Nephron (organoid): ENCODE measurements at regions not wholly inside any gene's neighbourhood (a gene's known extent, or its start where the extent isn't known, plus 50 kb on each side); places are given as distances from the start of the nearest gene placed in this dataset.
A peak's percentile ranks its signal among the peaks of the same experiment; 100 is the strongest.

ENCODE experiments used
- H3K27ac Mint-ChIP-seq, 3 experiments: 2 replicates each; pipeline ENCODE4 v1.8.0; 2020; ENCODE audit warnings: mixed read lengths in 3 of 3, mild to moderate bottlenecking in 2 of 3, moderate library complexity in 1 of 3
- H3K27me3 Mint-ChIP-seq: 2 replicates; pipeline ENCODE4 v1.8.0; 2021; ENCODE audit warnings: low read depth, mild to moderate bottlenecking, moderate library complexity, mixed read lengths
- H3K36me3 Mint-ChIP-seq: 2 replicates; pipeline ENCODE4 v1.8.0; 2020; ENCODE audit warnings: low read depth, mixed read lengths
- H3K4me1 Mint-ChIP-seq: 2 replicates; pipeline ENCODE4 v1.8.0; 2020; ENCODE audit warnings: mixed read lengths
- H3K4me3 Mint-ChIP-seq, 3 experiments: 2 replicates each; pipeline ENCODE4 v1.8.0; 2020; ENCODE audit warnings: mild to moderate bottlenecking in 3 of 3, mixed read lengths in 3 of 3, moderate library complexity in 2 of 3
- H3K9me3 Mint-ChIP-seq: 2 replicates; pipeline ENCODE4 v1.8.0; 2020; ENCODE audit warnings: mixed read lengths
- TF ChIP-seq, protein P1 (sequence below), 3 experiments: fragments of 200-600 bp; sonication (generic); IDR thresholded peaks; one replicate each; pipeline ENCODE4 v1.5.0; 2021; ENCODE audit warnings: antibody characterized with exemption in 3 of 3; ENCODE audit not compliant: unreplicated experiment in 3 of 3

GRCh38 chr12:76277480-76277879 is 70.7 kb downstream of the BBS10 start:
- TF ChIP-seq, protein P1, sequence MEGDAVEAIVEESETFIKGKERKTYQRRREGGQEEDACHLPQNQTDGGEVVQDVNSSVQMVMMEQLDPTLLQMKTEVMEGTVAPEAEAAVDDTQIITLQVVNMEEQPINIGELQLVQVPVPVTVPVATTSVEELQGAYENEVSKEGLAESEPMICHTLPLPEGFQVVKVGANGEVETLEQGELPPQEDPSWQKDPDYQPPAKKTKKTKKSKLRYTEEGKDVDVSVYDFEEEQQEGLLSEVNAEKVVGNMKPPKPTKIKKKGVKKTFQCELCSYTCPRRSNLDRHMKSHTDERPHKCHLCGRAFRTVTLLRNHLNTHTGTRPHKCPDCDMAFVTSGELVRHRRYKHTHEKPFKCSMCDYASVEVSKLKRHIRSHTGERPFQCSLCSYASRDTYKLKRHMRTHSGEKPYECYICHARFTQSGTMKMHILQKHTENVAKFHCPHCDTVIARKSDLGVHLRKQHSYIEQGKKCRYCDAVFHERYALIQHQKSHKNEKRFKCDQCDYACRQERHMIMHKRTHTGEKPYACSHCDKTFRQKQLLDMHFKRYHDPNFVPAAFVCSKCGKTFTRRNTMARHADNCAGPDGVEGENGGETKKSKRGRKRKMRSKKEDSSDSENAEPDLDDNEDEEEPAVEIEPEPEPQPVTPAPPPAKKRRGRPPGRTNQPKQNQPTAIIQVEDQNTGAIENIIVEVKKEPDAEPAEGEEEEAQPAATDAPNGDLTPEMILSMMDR (IDR thresholded peaks at IDR 0.05; ENCODE audit: unreplicated experiment in 3 of 3), result no peak
- Mint-ChIP-seq H3K27ac (no peak overlapping the region), H3K4me3 (no peak overlapping the region), H3K9me3 (no peaks in the 10 kb centered on the region), H3K27me3 (peaks cover 5% of the 10 kb centered on the region), H3K36me3 (no peaks in the 10 kb centered on the region), H3K4me1 (peaks cover 6% of the 10 kb centered on the region)

- Mint-ChIP-seq H3K27me3 (peaks cover 5% of the 10 kb centered on the region), H3K4me1 (peaks cover 6% of the 10 kb centered on the region), H3K27ac (no peak overlapping the region), H3K36me3 (no peaks in the 10 kb centered on the region), H3K4me3 (no peak overlapping the region), H3K9me3 (no peaks in the 10 kb centered on the region)
- TF ChIP-seq, protein P1 (IDR thresholded peaks at IDR 0.05; ENCODE audit: unreplicated experiment in 3 of 3), result no peak
Observed at GRCh38 chr12:76276499-76277151, 71.6 kb downstream of the BBS10 start.

GRCh38 chr12:76275511-76276093 is 72.6 kb downstream of the BBS10 start:
- TF ChIP-seq, protein P1 (IDR thresholded peaks at IDR 0.05; ENCODE audit: unreplicated experiment in 3 of 3), result no peak
- no peak overlapping the region for H3K4me3 Mint-ChIP-seq
- no peaks in the 10 kb centered on the region for H3K9me3 Mint-ChIP-seq
- no peak overlapping the region for H3K27ac Mint-ChIP-seq
- H3K36me3 Mint-ChIP-seq, result no peaks in the 10 kb centered on the region
- peaks cover 5% of the 10 kb centered on the region for H3K27me3 Mint-ChIP-seq
- H3K4me1 Mint-ChIP-seq, result peaks cover 6% of the 10 kb centered on the region

DNA sequence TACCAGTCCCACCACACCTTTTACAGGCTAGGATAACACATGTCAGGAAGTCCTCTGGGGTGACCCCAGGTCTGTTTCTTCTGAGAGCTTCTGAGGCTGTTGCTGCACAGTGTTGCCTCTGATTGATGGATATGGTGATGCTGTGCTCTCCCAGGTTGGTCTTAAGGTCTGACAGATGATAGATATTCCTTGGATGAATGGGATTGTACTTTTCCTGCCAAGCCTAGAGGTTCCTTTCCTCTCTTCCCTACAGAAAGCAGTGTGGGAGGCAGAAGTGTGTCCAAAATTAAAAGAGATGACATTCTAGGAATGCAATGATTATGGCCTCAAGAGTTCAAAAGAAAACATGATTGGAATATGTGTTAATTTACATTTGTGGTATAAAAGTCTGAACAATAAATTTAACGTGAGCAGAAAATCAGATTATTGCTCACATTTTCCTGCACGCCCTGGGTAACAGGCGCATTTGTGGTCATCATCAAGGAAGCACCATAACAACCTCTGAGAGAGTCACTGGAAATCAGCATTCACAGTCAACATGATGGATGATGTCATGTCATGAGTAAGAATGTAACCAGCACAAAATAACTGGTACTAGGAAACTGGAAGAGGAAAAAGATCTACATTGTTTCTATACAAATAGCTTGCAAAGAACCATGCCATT is 73.7 kb downstream of the BBS10 start:
- H3K9me3 Mint-ChIP-seq, result no peaks in the 10 kb centered on the region
- peaks cover 5% of the 10 kb centered on the region for H3K27me3 Mint-ChIP-seq
- TF ChIP-seq, protein P1 (IDR thresholded peaks at IDR 0.05; ENCODE audit: unreplicated experiment in 3 of 3), result no peak
- no peaks in the 10 kb centered on the region for H3K36me3 Mint-ChIP-seq
- H3K4me1 Mint-ChIP-seq, result peaks cover 6% of the 10 kb centered on the region
- H3K27ac Mint-ChIP-seq, result peak overlapping the region in 2 of 3 experiments; percentile 6 to 27
- no peak overlapping the region for H3K4me3 Mint-ChIP-seq

DNA sequence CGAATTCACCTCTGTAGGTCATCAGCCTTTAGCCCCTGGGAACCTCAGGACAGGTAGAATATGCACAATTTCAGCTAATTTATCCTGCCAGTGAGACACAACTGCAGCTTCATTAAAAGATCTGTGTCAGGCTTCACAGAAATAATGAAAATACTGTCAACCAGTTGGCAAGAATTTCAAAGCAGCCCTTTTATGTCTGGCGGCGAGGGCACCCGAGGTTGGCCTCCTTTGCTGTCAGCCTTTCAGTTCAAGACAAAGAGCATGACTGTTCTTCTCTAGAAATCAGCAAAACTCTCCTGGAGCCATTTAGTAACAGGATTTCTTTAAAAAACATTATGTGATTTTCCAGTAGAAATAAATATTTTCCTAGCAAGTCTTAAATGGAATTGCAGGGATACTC is 75.9 kb downstream of the BBS10 start:
- peaks cover 6% of the 10 kb centered on the region for H3K4me1 Mint-ChIP-seq
- no peak overlapping the region for H3K4me3 Mint-ChIP-seq
- H3K9me3 Mint-ChIP-seq, result no peaks in the 10 kb centered on the region
- H3K27me3 Mint-ChIP-seq, result peaks cover 5% of the 10 kb centered on the region
- TF ChIP-seq, protein P1 (IDR thresholded peaks at IDR 0.05; ENCODE audit: unreplicated experiment in 3 of 3), result no peak
- H3K27ac Mint-ChIP-seq, result no peak overlapping the region
- H3K36me3 Mint-ChIP-seq, result no peaks in the 10 kb centered on the region
